Stimulated activated CD8-positive, alpha-beta memory T cell treated with anti-CD3 and anti-CD28 coated beads, Interleukin-2, amount 100 ng/mL, for 48 hours (primary cell): ENCODE measurements at regions not wholly inside any gene's neighbourhood (a gene's known extent, or its start where the extent isn't known, plus 50 kb on each side); places are given as distances from the start of the nearest gene placed in this dataset.

ENCODE experiments used
- DNase-seq, 2 donors: peaks; one replicate each; pipeline ENCODE4 v3.0.0-alpha.2; 2020; ENCODE audit warnings: low read depth in 2 of 2

DNA sequence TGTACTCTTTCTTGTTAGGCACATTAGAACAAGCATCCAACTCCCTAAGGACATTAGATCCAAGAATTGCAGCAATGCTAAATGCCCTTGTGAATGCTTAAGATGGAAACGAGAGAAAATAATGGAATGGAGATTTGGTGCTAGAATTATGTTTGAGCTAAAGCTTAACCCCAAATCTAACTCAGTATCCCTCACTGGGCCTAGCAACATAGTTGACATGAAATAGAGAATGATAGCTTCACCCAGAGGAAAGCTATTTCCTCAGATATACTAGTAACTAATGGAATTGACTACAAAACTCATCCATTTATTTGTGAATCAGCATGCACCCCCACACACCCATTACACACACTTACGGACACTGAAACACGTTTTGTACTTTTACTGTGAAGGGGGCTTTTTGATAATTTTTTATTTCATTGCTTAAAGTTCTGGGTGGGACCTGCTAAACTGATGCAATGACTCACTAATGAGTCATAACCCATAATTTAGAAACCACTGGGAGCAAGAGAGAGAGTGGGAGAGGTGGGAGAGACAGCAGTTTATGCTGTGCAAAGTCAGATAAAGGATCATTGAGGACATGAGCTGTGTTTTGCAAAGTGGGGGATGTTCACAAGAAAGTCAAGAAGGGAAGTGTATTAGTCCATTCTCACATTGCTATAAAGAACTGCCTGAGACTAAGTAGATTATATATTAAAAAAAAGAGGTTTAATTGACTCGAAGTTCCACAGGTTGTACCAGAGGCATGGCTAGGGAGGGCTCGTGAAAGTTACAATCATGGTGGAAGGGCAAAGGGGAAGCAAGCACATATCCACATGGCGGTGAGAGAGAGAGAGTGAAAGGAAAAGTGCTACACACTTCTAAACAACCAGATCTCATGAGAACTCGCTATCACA is 382.7 kb downstream of the SFMBT2 start:
- DNase-seq: no peak

- DNase-seq: no peak
Measured at GRCh38 chr10:7027237-7027912, 383.5 kb downstream of the SFMBT2 start.

- no peak for DNase-seq
Measured at GRCh38 chr10:7026818-7027217, 384.0 kb downstream of the SFMBT2 start.

DNA sequence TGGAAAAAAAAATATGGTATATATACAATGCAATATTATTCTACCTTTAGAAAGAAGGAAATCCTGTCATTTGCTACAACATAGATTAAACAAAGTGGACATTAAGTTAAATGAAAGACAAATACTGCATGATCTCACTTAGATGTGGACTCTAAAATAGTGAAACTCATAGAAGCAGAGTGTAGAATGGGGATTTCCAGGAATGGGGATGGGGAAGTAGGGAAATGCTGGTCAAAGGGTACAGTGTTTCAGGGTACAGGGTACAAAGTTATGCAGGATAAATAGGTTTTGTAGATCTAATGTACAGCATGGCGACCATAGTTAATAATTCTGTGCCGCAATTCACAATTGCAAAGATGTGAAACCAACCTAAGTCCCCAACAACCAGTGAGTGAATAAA is 385.5 kb downstream of the SFMBT2 start:
- no peak for DNase-seq

GRCh38 chr10:7015457-7015856 is 395.4 kb downstream of the SFMBT2 start:
- no peak for DNase-seq

DNA sequence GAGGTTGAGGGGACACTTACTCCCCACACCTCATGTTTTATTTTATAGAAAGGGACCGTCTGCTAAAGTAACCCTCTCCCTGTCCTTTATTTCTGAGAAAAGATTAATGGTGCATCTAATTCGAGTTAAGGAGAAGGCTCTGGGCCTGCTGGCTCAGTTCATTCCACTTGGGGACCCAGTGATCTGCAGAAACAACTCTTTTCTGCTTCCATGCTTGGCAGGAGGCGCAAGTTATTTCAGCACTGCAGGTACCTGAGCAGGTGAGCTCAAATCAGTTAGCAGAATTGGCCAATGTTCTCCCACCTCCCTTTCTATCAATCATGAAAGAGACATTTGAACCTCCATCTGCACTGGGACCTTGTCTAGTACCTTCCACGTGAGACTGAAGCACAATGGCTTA is 396.1 kb downstream of the SFMBT2 start:
- no peak for DNase-seq

GRCh38 chr10:7011994-7012393 is 398.8 kb downstream of the SFMBT2 start:
- DNase-seq: no peak

DNA sequence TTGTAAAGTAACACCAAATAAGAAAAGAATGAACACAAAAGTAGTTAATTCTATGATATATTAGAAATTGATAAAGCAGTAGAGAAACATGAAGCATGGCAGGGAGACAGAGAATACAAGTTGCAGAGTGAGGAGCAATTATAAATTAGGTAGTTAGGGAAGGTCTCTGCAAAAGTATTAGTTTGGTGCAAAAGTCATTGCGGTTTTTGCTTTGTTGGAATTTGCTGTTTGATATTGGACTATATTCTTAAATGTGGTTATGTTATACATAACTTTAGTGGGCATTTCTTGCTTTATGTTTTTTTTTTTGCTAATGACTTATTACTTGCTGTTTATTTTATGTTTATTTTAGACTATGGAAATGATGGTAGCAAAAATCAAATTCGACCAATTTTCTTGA is 402.2 kb downstream of the SFMBT2 start:
- DNase-seq: no peak

GRCh38 chr10:7007600-7008190 is 403.1 kb downstream of the SFMBT2 start:
- no peak for DNase-seq

- DNase-seq: no peak
Measured at GRCh38 chr10:7006566-7006965, 404.3 kb downstream of the SFMBT2 start.

GRCh38 chr10:7003831-7004395 is 406.9 kb downstream of the SFMBT2 start:
- no peak for DNase-seq

- no peak for DNase-seq
Measured at GRCh38 chr10:7000061-7000460, 410.8 kb downstream of the SFMBT2 start.

GRCh38 chr10:6999232-6999925 is 411.5 kb downstream of the SFMBT2 start:
- no peak for DNase-seq

GRCh38 chr10:6997509-6997908 is 413.3 kb downstream of the SFMBT2 start:
- no peak for DNase-seq

GRCh38 chr10:6996431-6996830 is 414.4 kb downstream of the SFMBT2 start:
- no peak for DNase-seq

DNA sequence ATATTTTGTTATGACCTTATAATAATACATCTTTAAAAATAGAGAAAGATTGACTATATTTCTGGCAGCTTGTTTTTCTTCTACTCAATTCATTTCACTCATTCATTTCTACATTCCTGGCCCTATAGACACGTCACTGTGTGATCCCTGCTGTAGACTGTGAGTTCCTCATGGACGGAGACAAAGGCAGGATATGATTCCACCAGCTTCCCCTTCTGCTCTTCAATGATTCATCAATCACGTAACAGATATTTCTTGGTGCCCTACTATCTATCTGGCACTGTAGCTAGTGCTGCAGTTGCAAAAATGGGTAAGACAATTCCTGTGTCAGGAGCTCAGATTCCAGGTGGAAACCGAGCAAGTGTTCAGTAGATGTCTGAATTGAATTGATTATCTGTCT is 415.0 kb downstream of the SFMBT2 start:
- no peak for DNase-seq

DNA sequence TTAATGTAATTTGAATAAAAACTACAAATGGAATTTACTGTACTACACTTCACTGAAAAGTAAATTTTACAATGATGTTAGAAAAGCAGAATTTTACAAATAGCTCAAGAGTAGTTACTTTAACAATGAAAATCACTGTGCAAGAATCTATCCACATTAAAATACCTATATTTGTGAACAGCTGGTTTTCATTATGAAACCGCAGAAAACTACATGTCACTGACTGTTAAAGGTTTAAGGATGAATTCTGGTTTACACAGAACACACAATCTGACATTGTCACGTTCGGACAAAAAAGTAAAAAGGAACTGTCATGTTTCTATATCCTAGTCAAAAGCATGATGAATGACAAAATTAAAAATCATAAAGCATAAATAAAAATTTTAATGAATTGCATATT is 415.3 kb upstream of the PRKCQ start:
- DNase-seq: no peak

DNA sequence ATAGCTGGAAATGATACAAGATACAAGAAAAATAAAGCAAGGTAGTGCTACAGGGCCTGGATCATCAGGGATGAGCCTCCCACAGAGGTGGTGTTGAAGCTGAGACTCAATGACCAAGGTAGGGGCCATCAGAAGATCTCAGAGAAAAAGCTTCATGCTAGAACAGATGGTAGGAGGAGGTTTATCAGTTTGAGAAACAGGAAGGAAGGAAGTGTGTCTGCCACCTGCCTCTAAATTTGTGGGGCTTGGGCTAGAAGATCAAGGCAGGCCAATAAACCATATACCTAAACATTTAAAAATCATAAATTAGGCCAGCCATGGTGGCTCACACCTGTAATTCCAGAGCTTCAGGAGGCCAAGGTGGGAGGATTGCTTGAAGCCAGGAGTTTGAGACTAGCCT is 410.8 kb upstream of the PRKCQ start:
- no peak for DNase-seq

DNA sequence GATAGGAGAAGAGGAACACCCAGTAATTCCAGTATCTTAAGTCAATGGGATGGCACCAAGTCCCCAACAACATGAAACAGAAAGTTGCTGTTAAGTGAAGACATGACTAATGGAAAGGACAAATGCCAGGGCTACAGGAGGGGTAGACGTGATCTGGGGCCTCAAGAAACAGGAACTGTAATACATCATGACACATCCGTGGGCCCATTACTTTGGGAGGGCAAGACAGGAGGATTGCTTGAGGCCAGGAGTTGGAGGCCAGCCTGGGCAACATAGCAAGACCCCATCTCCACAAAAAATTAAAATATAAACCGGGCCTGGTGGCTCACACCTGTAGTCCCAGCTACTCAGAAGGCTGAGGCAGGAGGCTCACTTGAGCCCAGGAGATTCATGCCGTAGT is 408.6 kb upstream of the PRKCQ start:
- no peak for DNase-seq

DNA sequence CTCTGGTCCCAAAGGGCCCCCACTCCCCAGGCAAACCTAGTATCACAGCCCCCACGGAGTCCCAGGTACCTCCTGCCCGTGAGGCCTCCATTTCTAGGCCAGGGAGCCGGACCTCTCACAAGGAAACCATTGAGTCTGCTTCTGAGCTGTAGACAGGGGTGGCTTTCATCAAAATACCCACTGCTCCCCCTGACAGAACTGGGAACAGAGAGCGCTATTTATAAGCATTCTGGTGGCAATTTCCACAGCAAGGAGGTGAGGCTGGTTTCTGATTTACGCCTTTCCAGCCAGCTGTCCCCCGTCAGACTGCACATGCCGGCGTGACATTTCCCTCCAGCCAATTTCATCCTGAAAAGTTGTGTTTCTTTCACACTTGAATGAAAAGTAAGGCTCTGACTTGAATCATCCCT is 407.5 kb upstream of the PRKCQ start:
- no peak for DNase-seq

DNA sequence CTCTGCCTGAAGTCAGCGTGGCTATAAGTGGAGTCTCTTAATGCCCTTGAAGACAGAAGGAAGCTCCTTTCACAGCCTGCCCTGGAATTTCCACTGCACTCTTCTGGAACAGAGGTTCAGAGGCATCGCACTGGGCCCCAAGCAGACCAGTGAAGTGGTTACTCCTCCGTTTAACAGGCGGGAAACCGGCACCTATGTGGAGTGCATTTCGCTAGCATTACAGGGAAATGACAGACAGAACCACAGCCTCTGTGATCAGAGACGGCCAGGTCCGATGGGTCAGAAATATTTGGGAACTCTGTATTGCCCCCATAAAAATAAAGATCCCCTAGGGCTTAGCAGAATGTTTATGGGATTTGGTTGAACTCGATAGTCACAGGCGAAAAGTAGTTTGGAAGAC is 406.9 kb upstream of the PRKCQ start:
- no peak for DNase-seq

DNA sequence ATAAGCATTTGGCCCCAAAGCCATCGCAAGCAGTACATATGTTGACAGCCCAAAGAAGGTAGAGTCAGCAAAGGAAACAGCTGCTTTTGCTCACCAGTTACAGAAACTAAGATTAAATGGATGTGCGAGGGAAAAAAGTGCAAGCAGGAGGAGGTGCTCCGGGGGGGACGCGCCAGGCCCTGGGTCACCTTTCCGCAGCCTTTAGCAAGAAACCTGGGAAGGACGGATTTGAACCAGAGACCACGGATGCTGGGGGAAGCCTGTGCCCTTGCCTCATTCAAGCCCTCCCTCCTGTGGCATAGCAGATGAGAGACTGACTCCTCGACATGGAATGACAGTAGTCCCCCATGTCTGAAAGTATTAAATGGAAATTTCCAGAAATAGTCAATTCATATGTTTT is 405.6 kb upstream of the PRKCQ start:
- DNase-seq: no peak
